Loucy (cell line): ENCODE measurements at regions not wholly inside any gene's neighbourhood (a gene's known extent, or its start where the extent isn't known, plus 50 kb on each side); places are given as distances from the start of the nearest gene placed in this dataset.

Experiments
- H2AFZ ChIP-seq: fragments of 200-600 bp; sonication (generic); 2 replicates; pipeline ENCODE4 v1.6.0; 2016; ENCODE audit warnings: antibody characterized with exemption, mild to moderate bottlenecking, low read length, moderate library complexity
- H3F3A ChIP-seq: fragments of 200-600 bp; 2 replicates; pipeline ENCODE4 v1.6.0; 2016; ENCODE audit warnings: antibody characterized with exemption, low read depth, mild to moderate bottlenecking
- H3K27me3 ChIP-seq: fragments of 200-600 bp; sonication (generic); 2 replicates; pipeline ENCODE4 v1.6.1; 2014; ENCODE audit warnings: low read length, mild to moderate bottlenecking; ENCODE audit not compliant: insufficient read depth, poor library complexity, severe bottlenecking
- H3K36me3 ChIP-seq: fragments of 200-600 bp; sonication (generic); 2 replicates; pipeline ENCODE4 v1.6.1; 2016; ENCODE audit warnings: low read length; ENCODE audit not compliant: insufficient read depth
- H3K4me1 ChIP-seq: fragments of 200-600 bp; sonication (generic); 2 replicates; pipeline ENCODE4 v1.5.1; 2014; ENCODE audit warnings: low read length, mild to moderate bottlenecking; ENCODE audit not compliant: insufficient read depth, poor library complexity, severe bottlenecking
- H3K4me2 ChIP-seq: fragments of 200-600 bp; sonication (generic); 2 replicates; pipeline ENCODE4 v1.6.0; 2014; ENCODE audit warnings: antibody characterized with exemption, low read length, low read depth, mild to moderate bottlenecking; ENCODE audit not compliant: poor library complexity, severe bottlenecking
- H3K4me3 ChIP-seq: fragments of 200-600 bp; sonication (generic); 2 replicates; pipeline ENCODE4 v1.5.1; 2014; ENCODE audit warnings: low read length, mild to moderate bottlenecking, mixed read lengths; ENCODE audit not compliant: poor library complexity, severe bottlenecking
- H3K79me2 ChIP-seq: fragments of 200-600 bp; sonication (generic); 2 replicates; pipeline ENCODE4 v1.6.1; 2014; ENCODE audit warnings: low read length; ENCODE audit not compliant: insufficient read depth
- H3K9ac ChIP-seq: fragments of 200-600 bp; sonication (generic); 2 replicates; pipeline ENCODE4 v1.6.0; 2014; ENCODE audit warnings: mild to moderate bottlenecking, low read depth, low read length, moderate library complexity; ENCODE audit not compliant: poor library complexity, severe bottlenecking
- H3K9me2 ChIP-seq: fragments of 200-600 bp; sonication (generic); replicated peaks from 2 replicates; pipeline ENCODE4 v1.6.1; 2016; ENCODE audit warnings: low read depth, low read length, mixed read lengths
- H3K9me3 ChIP-seq: fragments of 200-600 bp; sonication (generic); 2 replicates; pipeline ENCODE4 v1.6.1; 2014; ENCODE audit warnings: mild to moderate bottlenecking, antibody characterized with exemption, low read length, low read depth; ENCODE audit not compliant: insufficient read depth
- H4K20me1 ChIP-seq: fragments of 200-600 bp; sonication (generic); 2 replicates; pipeline ENCODE4 v1.6.0; 2014; ENCODE audit warnings: antibody characterized with exemption, low read length, mild to moderate bottlenecking; ENCODE audit not compliant: insufficient read depth, poor library complexity, severe bottlenecking
- CTCF ChIP-seq: fragments of 200-600 bp; sonication (generic); conservative IDR thresholded peaks from 2 replicates; pipeline ENCODE4 v1.5.1; 2014; ENCODE audit warnings: mild to moderate bottlenecking, antibody characterized with exemption, low read length
- EZH2phosphoT487 ChIP-seq: fragments of 200-600 bp; IDR thresholded peaks from 2 replicates; pipeline ENCODE4 v1.6.1; 2018; ENCODE audit warnings: antibody characterized with exemption, mild to moderate bottlenecking, moderate library complexity, borderline replicate concordance

- Histone ChIP-seq H4K20me1 (no peaks in the 10 kb centered on the region), H3K4me3 (no peak overlapping the region), H3F3A (no peaks in the 10 kb centered on the region), H3K27me3 (no peaks in the 10 kb centered on the region), H3K9ac (no peak overlapping the region), H3K4me1 (peaks cover 8% of the 10 kb centered on the region), H3K36me3 (no peaks in the 10 kb centered on the region), H2AFZ (no peak overlapping the region), H3K79me2 (no peaks in the 10 kb centered on the region), H3K4me2 (no peak overlapping the region), H3K9me3 (no peaks in the 10 kb centered on the region), H3K9me2 (no peaks in the 10 kb centered on the region)
- TF ChIP-seq CTCF (no peak), EZH2phosphoT487 (no peak)
These were observed 52.2 kb upstream of the PRDX6 start for GRCh38 chr1:173424782-173425407.

GRCh38 chr1:173426057-173426456 lies 51.1 kb upstream of the PRDX6 start:
- Histone ChIP-seq H3K36me3 (no peaks in the 10 kb centered on the region), H3K9ac (no peak overlapping the region), H3K9me3 (no peaks in the 10 kb centered on the region), H3F3A (no peaks in the 10 kb centered on the region), H3K9me2 (no peaks in the 10 kb centered on the region), H3K4me1 (peaks cover 8% of the 10 kb centered on the region), H3K4me3 (no peak overlapping the region), H2AFZ (no peak overlapping the region), H3K79me2 (no peaks in the 10 kb centered on the region), H4K20me1 (no peaks in the 10 kb centered on the region), H3K27me3 (no peaks in the 10 kb centered on the region), H3K4me2 (no peak overlapping the region)
- no peak for TF ChIP-seq CTCF
- TF ChIP-seq EZH2phosphoT487 = no peak

GRCh38 chr1:173427146-173428054 lies 49.7 kb upstream of the PRDX6 start:
- Histone ChIP-seq H4K20me1 (no peaks in the 10 kb centered on the region), H3K4me3 (no peak overlapping the region), H2AFZ (no peak overlapping the region), H3F3A (no peaks in the 10 kb centered on the region), H3K79me2 (no peaks in the 10 kb centered on the region), H3K9me3 (no peaks in the 10 kb centered on the region), H3K9ac (no peak overlapping the region), H3K27me3 (no peaks in the 10 kb centered on the region), H3K9me2 (no peaks in the 10 kb centered on the region), H3K4me2 (no peak overlapping the region), H3K36me3 (no peaks in the 10 kb centered on the region), H3K4me1 (peaks cover 8% of the 10 kb centered on the region)
- TF ChIP-seq EZH2phosphoT487 (no peak), CTCF (no peak)
